C4-2B (cell line): ENCODE measurements at regions not wholly inside any gene's neighbourhood (a gene's known extent, or its start where the extent isn't known, plus 50 kb on each side); places are given as distances from the start of the nearest gene placed in this dataset.

ENCODE experiments used
- CTCF ChIP-seq: fragments of 450-650 bp; conservative IDR thresholded peaks from 2 replicates; pipeline ENCODE4 v1.5.1; 2017; ENCODE audit warnings: mild to moderate bottlenecking
- ZFX ChIP-seq: fragments of 450-650 bp; IDR thresholded peaks from 2 replicates; pipeline ENCODE4 v1.6.1; 2017

GRCh38 chr10:33734393-33735155 lies 400.1 kb upstream of the NRP1 start:
- TF ChIP-seq CTCF (no peak), ZFX (no peak)
